HCT116 (cell line): ENCODE measurements at regions not wholly inside any gene's neighbourhood (a gene's known extent, or its start where the extent isn't known, plus 50 kb on each side); places are given as distances from the start of the nearest gene placed in this dataset.

Experiments
- ATAC-seq: fragments of 200-7000 bp; cut with Tn5 transposase; 2 replicates; pipeline ENCODE4 v1.9.1; 2020; ENCODE audit warnings: mild to moderate bottlenecking, moderate library complexity
- BruUV-seq: library from RNA; stranded (reverse); fragments of 400-500 nt; replicated peaks from 2 replicates; lab custom pipeline; 2021; lab: Mats Ljungman, UMichigan
- CTCF ChIA-PET: fragments of 300-600 bp; sonication (Branson Sonifier 250); formaldehyde crosslinking; loops from one replicate; lab custom pipeline; 2021; ENCODE audit warnings: antibody characterized with exemption; lab: Charles Lee
- POLR2A ChIA-PET: fragments of 300-600, 350-600 bp; sonication (Branson Sonifier 250); formaldehyde crosslinking; loops from one replicate; lab custom pipeline; 2021; ENCODE audit warnings: antibody characterized with exemption; lab: Charles Lee
- RAD21 ChIA-PET, 2 experiments: fragments of 300-600 bp; sonication (Branson Sonifier 250); formaldehyde crosslinking; loops; one replicate each; lab custom pipeline; 2023; ENCODE audit warnings: low total read pairs in 2 of 2; ENCODE audit not compliant: uncharacterized antibody in 2 of 2, unreplicated experiment in 2 of 2, low non-redundant PET in 1 of 2; lab: Charles Lee
- DNase-seq: peaks from one replicate; pipeline ENCODE4 v3.0.0-alpha.2; 2010; ENCODE audit warnings: low read depth, low spot score
- H2AFZ ChIP-seq: fragments of 200-600 bp; shearing (Covaris generic), sonication (generic); 2 replicates; pipeline ENCODE4 v1.6.1; 2017; ENCODE audit warnings: low read depth, mixed run types, mixed read lengths, antibody characterized with exemption, low read length; ENCODE audit not compliant: poor library complexity, severe bottlenecking
- H3K27ac ChIP-seq: 2 replicates; pipeline ENCODE4 v1.5.1; 2012; ENCODE audit warnings: low read depth, low read length
- H3K27me3 ChIP-seq: fragments of 200-600 bp; sonication (generic); 2 replicates; pipeline ENCODE4 v1.6.1; 2016; ENCODE audit warnings: mixed run types, low read length, mixed read lengths; ENCODE audit not compliant: insufficient read depth
- H3K36me3 ChIP-seq, 2 experiments: fragments of 200-500 bp in 1 of 2; fragments of 200-600 bp in 1 of 2; sonication (Bioruptor generic) in 1 of 2; sonication (generic) in 1 of 2; 2 replicates each; pipeline versions ENCODE4 v1.5.1 to v1.6.1; 2014 to 2016; ENCODE audit warnings: low read length in 2 of 2, inconsistent platforms in 1 of 2, mixed read lengths in 1 of 2, mixed run types in 1 of 2; ENCODE audit not compliant: insufficient read depth in 2 of 2, control insufficient read depth in 1 of 2
- H3K4me1 ChIP-seq, 2 experiments: fragments of 200-600 bp in 1 of 2; sonication (generic) in 1 of 2; 2 replicates each; pipeline versions ENCODE4 v1.5.1 to v1.6.1; 2012 to 2017; ENCODE audit warnings: low read length in 2 of 2, inconsistent platforms in 1 of 2, mild to moderate bottlenecking in 1 of 2, mixed read lengths in 1 of 2, mixed run types in 1 of 2, moderate library complexity in 1 of 2; ENCODE audit not compliant: insufficient read depth in 2 of 2, control insufficient read depth in 1 of 2
- H3K4me2 ChIP-seq: fragments of 200-600 bp; sonication (generic); 2 replicates; pipeline ENCODE4 v1.6.1; 2017; ENCODE audit warnings: mixed run types, low read length, mixed read lengths
- H3K4me3 ChIP-seq, 2 experiments: fragments of 200-600 bp in 1 of 2; sonication (generic) in 1 of 2; replicated peaks in 1 of 2; 2 replicates each; pipeline ENCODE4 v1.5.1; 2011 to 2016; ENCODE audit warnings: low read length in 2 of 2, control low read depth in 1 of 2, low read depth in 1 of 2, mild to moderate bottlenecking in 1 of 2, mixed read lengths in 1 of 2, mixed run types in 1 of 2
- H3K79me2 ChIP-seq: fragments of 200-600 bp; sonication (generic); 2 replicates; pipeline ENCODE4 v1.6.1; 2017; ENCODE audit warnings: mild to moderate bottlenecking, mixed run types, low read length, moderate library complexity, mixed read lengths; ENCODE audit not compliant: insufficient read depth
- H3K9ac ChIP-seq: fragments of 200-600 bp; sonication (generic); 2 replicates; pipeline ENCODE4 v1.6.1; 2016; ENCODE audit warnings: low read length, mixed read lengths
- H3K9me2 ChIP-seq: fragments of 200-600 bp; sonication (generic), shearing (Covaris generic); 2 replicates; pipeline ENCODE4 v1.6.1; 2017; ENCODE audit warnings: mixed run types, mild to moderate bottlenecking, moderate library complexity; ENCODE audit not compliant: insufficient read depth
- H3K9me3 ChIP-seq, 2 experiments: fragments of 200-500 bp in 1 of 2; fragments of 200-600 bp in 1 of 2; sonication (Bioruptor generic) in 1 of 2; sonication (generic) in 1 of 2; 2 replicates each; pipeline ENCODE4 v1.6.1; 2014 to 2017; ENCODE audit warnings: low read length in 2 of 2, mixed read lengths in 2 of 2, inconsistent platforms in 1 of 2, low read depth in 1 of 2, mild to moderate bottlenecking in 1 of 2, mixed run types in 1 of 2, moderate library complexity in 1 of 2; ENCODE audit not compliant: control insufficient read depth in 1 of 2, insufficient read depth in 1 of 2
- H4K20me1 ChIP-seq: fragments of 200-600 bp; sonication (generic), shearing (Covaris generic); 2 replicates; pipeline ENCODE4 v1.6.1; 2017; ENCODE audit warnings: mixed run types, mild to moderate bottlenecking, moderate library complexity; ENCODE audit not compliant: insufficient read depth
- CBX3 ChIP-seq: IDR thresholded peaks from 2 replicates; pipeline ENCODE4 v1.6.1; 2012; ENCODE audit warnings: low read depth
- CEBPB ChIP-seq: IDR thresholded peaks from 2 replicates; pipeline ENCODE4 v1.6.1; 2012; ENCODE audit warnings: low read depth
- EGR1 ChIP-seq: IDR thresholded peaks from 2 replicates; pipeline ENCODE4 v1.6.1; 2012; ENCODE audit warnings: low read depth
- ELF1 ChIP-seq: IDR thresholded peaks from 2 replicates; pipeline ENCODE4 v1.6.1; 2012; ENCODE audit warnings: low read depth, borderline replicate concordance
- EZH2phosphoT487 ChIP-seq: fragments of 200-600 bp; IDR thresholded peaks from 2 replicates; pipeline ENCODE4 v1.6.1; 2018; ENCODE audit warnings: antibody characterized with exemption, borderline replicate concordance
- POLR2AphosphoS5 ChIP-seq: IDR thresholded peaks from 2 replicates; pipeline ENCODE4 v1.6.1; 2011; ENCODE audit warnings: mild to moderate bottlenecking, low read depth, low read length, moderate library complexity
- RAD21 ChIP-seq: IDR thresholded peaks from 2 replicates; pipeline ENCODE4 v1.6.1; 2012; ENCODE audit warnings: low read depth, mild to moderate bottlenecking
- SIN3A ChIP-seq: IDR thresholded peaks from 2 replicates; pipeline ENCODE4 v1.6.1; 2012; ENCODE audit warnings: low read depth
- SP1 ChIP-seq: IDR thresholded peaks from 2 replicates; pipeline ENCODE4 v1.6.1; 2012; ENCODE audit warnings: low read depth
- TCF7L2 ChIP-seq: IDR thresholded peaks from 2 replicates; pipeline ENCODE4 v1.7.0; 2011; ENCODE audit warnings: borderline replicate concordance, inconsistent platforms; ENCODE audit not compliant: insufficient read depth, insufficient read length; ENCODE audit errors: extremely low read depth
- ZFX ChIP-seq: fragments of 450-650 bp; IDR thresholded peaks from 2 replicates; pipeline ENCODE4 v1.6.1; 2017
- ZNF274 ChIP-seq: fragments of 200-500 bp; sonication (Bioruptor generic); IDR thresholded peaks from 2 replicates; pipeline ENCODE4 v1.6.1; 2014; ENCODE audit warnings: mild to moderate bottlenecking, low read depth, low read length, inconsistent platforms
- intact Hi-C: fragments of 100-400 bp; cut with micrococcal nuclease; formaldehyde crosslinking; loops from 2 replicates; pipeline ENCODE4 v1.10.0; 2022
- TF ChIP-seq, protein P1 (sequence below), 3 experiments: fragments of 200-600 bp in 1 of 3; sonication (generic) in 1 of 3; IDR thresholded peaks in 2 of 3; conservative IDR thresholded peaks in 1 of 3; 2 replicates each; pipeline ENCODE4 v1.5.1; 2012 to 2017; ENCODE audit warnings: low read depth in 2 of 3, low read length in 2 of 3, antibody characterized with exemption in 1 of 3, borderline replicate concordance in 1 of 3, control low read depth in 1 of 3, mild to moderate bottlenecking in 1 of 3, mixed read lengths in 1 of 3, mixed run types in 1 of 3, moderate library complexity in 1 of 3; ENCODE audit not compliant: insufficient read depth in 1 of 3
- TF ChIP-seq, protein P2 (sequence below): IDR thresholded peaks from 2 replicates; pipeline ENCODE4 v1.6.1; 2012
- TF ChIP-seq, protein P3 (sequence below): IDR thresholded peaks from 2 replicates; pipeline ENCODE4 v1.6.1; 2012

DNA sequence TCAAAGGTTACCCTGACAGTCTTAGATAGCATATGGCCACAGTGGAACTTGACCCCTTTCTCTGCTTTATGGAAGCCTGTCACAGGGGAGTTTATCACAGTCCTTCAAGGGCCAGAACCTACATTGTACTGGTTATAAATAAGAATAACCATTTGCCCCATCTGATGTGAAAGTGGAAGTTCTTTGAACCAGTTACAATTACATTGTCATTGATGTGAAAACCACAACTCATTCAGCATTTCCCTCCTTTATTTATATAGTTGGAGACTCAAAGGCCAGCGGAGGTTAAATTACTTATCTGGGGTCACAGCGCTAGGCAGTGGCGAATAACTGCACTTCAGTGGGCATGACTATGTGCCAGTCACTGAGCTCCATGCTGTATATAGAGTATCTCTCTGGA lies 60.5 kb upstream of the TBC1D5 start:
- POLR2A ChIA-PET = no interaction called here

DNA sequence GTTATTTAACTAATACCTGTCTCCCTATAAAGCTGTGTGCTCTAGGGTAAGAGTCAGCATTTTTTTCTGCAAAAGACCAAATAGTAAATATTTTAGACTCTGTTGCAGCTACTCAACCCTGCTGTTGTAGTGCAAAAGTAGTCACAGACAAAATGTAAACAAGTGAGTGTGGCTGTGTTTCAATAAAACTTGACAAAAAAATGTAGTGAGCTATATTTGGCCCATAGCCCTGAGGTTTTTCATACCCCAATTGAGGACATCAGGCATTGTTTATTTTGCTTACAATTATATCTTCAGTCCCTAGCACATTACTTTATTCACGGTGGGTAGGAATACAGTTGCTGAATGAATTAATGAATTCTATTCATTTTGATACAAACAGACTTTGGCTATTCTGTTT lies 58.7 kb upstream of the TBC1D5 start:
- Histone ChIP-seq H3K27me3 (no peaks in the 10 kb centered on the region), H4K20me1 (no peaks in the 10 kb centered on the region), H3K36me3 (no peaks in the 10 kb centered on the region), H3K4me3 (no peak overlapping the region), H3K9ac (no peak overlapping the region), H3K79me2 (no peaks in the 10 kb centered on the region), H3K4me2 (no peak overlapping the region), H3K4me1 (peaks cover 0 to 7% of the 10 kb centered on the region in 2 experiments; a peak in 1 of 4 replicates), H3K9me2 (no peaks in the 10 kb centered on the region), H3K9me3 (no peaks in the 10 kb centered on the region), H3K27ac (no peak overlapping the region), H2AFZ (no peak overlapping the region)
- DNase-seq (no peak), ATAC-seq (no peak)
- intact Hi-C loops = no loop called here
- ChIA-PET CTCF (no interaction called here), POLR2A (no interaction called here), RAD21 (no interaction called here)
- BruUV-seq = no TSS peak
- TF ChIP-seq TCF7L2 = no peak
- TF ChIP-seq, protein P1, sequence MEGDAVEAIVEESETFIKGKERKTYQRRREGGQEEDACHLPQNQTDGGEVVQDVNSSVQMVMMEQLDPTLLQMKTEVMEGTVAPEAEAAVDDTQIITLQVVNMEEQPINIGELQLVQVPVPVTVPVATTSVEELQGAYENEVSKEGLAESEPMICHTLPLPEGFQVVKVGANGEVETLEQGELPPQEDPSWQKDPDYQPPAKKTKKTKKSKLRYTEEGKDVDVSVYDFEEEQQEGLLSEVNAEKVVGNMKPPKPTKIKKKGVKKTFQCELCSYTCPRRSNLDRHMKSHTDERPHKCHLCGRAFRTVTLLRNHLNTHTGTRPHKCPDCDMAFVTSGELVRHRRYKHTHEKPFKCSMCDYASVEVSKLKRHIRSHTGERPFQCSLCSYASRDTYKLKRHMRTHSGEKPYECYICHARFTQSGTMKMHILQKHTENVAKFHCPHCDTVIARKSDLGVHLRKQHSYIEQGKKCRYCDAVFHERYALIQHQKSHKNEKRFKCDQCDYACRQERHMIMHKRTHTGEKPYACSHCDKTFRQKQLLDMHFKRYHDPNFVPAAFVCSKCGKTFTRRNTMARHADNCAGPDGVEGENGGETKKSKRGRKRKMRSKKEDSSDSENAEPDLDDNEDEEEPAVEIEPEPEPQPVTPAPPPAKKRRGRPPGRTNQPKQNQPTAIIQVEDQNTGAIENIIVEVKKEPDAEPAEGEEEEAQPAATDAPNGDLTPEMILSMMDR (IDR thresholded peaks at IDR 0.05 in 2 of 3, conservative IDR thresholded peaks at IDR 0.05 in 1 of 3; ENCODE audit: borderline replicate concordance in 1 of 3, insufficient read depth in 1 of 3, low read depth in 2 of 3, low read length in 2 of 3) = no peak
- TF ChIP-seq EGR1 = no peak
- TF ChIP-seq, protein P2, sequence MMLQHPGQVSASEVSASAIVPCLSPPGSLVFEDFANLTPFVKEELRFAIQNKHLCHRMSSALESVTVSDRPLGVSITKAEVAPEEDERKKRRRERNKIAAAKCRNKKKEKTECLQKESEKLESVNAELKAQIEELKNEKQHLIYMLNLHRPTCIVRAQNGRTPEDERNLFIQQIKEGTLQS = no peak
- TF ChIP-seq ZNF274 = no peak
- TF ChIP-seq SIN3A = no peak
- TF ChIP-seq RAD21 = no peak
- TF ChIP-seq CBX3 = no peak
- no peak for TF ChIP-seq ZFX
- no peak for TF ChIP-seq POLR2AphosphoS5
- no peak for TF ChIP-seq EZH2phosphoT487

More for the DNA sequence above, 60.5 kb upstream of the TBC1D5 start:
- no TSS peak for BruUV-seq
- H3K36me3 ChIP-seq = no peaks in the 10 kb centered on the region
- no peak overlapping the region for H3K27ac ChIP-seq
- RAD21 ChIA-PET = interaction anchor here in 1 of 2 experiments (0.6 kb wide), 1 partner anchor 74 kb away, joined by 3 read pairs; no protein-coding TSS in a partner anchor
- no peaks in the 10 kb centered on the region for H4K20me1 ChIP-seq
- no peaks in the 10 kb centered on the region for H3K79me2 ChIP-seq
- no peak overlapping the region for H3K9ac ChIP-seq
- H3K4me1 ChIP-seq = peaks cover 0 to 7% of the 10 kb centered on the region in 2 experiments; a peak in 1 of 4 replicates
- no peaks in the 10 kb centered on the region for H3K27me3 ChIP-seq
- H2AFZ ChIP-seq = no peak overlapping the region
- no peak for ATAC-seq
- CTCF ChIA-PET = no interaction called here
- H3K9me2 ChIP-seq = no peaks in the 10 kb centered on the region
- DNase-seq = no peak
- intact Hi-C loops = no loop called here
- no peaks in the 10 kb centered on the region for H3K9me3 ChIP-seq
- no peak for TF ChIP-seq RAD21
- TF ChIP-seq, protein P3, sequence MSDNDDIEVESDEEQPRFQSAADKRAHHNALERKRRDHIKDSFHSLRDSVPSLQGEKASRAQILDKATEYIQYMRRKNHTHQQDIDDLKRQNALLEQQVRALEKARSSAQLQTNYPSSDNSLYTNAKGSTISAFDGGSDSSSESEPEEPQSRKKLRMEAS = no peak
- TF ChIP-seq CEBPB = no peak
- TF ChIP-seq, protein P1 (IDR thresholded peaks at IDR 0.05 in 2 of 3, conservative IDR thresholded peaks at IDR 0.05 in 1 of 3; ENCODE audit: borderline replicate concordance in 1 of 3, insufficient read depth in 1 of 3, low read depth in 2 of 3, low read length in 2 of 3) = no peak
- no peak for TF ChIP-seq ELF1
- TF ChIP-seq CBX3 = no peak
- no peak for TF ChIP-seq SP1
- no peak for TF ChIP-seq TCF7L2
- TF ChIP-seq, all 23 proteins: peak for 0
- no peak overlapping the region for H3K4me2 ChIP-seq
- no peak overlapping the region for H3K4me3 ChIP-seq
